ENCODE measurements at regions not wholly inside any gene's neighbourhood (a gene's known extent, or its start where the extent isn't known, plus 50 kb on each side); places are given as distances from the start of the nearest gene placed in this dataset.

GRCh38 chr1:5274527-5274926 is 620.1 kb downstream of the AJAP1 start:
- TF ChIP-seq ZNF384 (IDR thresholded peaks at IDR 0.05; ENCODE audit: borderline replicate concordance, low read depth, low read length) (no peak), POLR2A (IDR thresholded peaks at IDR 0.05; ENCODE audit: low read depth, low read length) (no peak), POLR2AphosphoS5 (IDR thresholded peaks at IDR 0.05; ENCODE audit: low read length) (no peak)
